Gastroesophageal sphincter (tissue), 4 donors: ENCODE measurements at regions not wholly inside any gene's neighbourhood (a gene's known extent, or its start where the extent isn't known, plus 50 kb on each side); places are given as distances from the start of the nearest gene placed in this dataset.
"Not testable (repeated sequence)": the region's sequence is repeated elsewhere in the genome, so short reads cannot be mapped to it uniquely, and the experiment has no call there.

Experiments
- ATAC-seq: fragments of 150-250 bp; one replicate; pipeline ENCODE4 v1.9.1; 2016; ENCODE audit warnings: mild to moderate bottlenecking, moderate library complexity
- H3K27ac ChIP-seq, 4 donors: fragments of 200-600 bp; sonication (generic) in 3 of 4; 1 replicate in 3 of 4; 2 replicates in 1 of 4; pipeline ENCODE4 v1.5.1; 2016 to 2019
- H3K27me3 ChIP-seq: fragments of 200-600 bp; sonication (generic); one replicate; pipeline ENCODE4 v1.5.1; 2019
- H3K36me3 ChIP-seq, 2 donors: fragments of 200-600 bp; sonication (generic); one replicate each; pipeline ENCODE4 v1.5.1; 2019; ENCODE audit warnings: control low read depth in 1 of 2
- H3K4me1 ChIP-seq, 3 donors: fragments of 200-600 bp; sonication (generic); 1 replicate in 2 of 3; 2 replicates in 1 of 3; pipeline ENCODE4 v1.5.1; 2016 to 2019; ENCODE audit warnings: control low read depth in 2 of 3
- H3K4me3 ChIP-seq, 2 donors: fragments of 200-600 bp; sonication (generic); one replicate each; pipeline ENCODE4 v1.5.1; 2019; ENCODE audit warnings: mild to moderate bottlenecking in 1 of 2, moderate library complexity in 1 of 2
- H3K9me3 ChIP-seq, 3 donors: fragments of 200-600 bp; sonication (generic); one replicate each; pipeline ENCODE4 v1.5.1; 2017 to 2019; ENCODE audit warnings: control low read depth in 2 of 3
- EP300 ChIP-seq: sonication (generic); formaldehyde crosslinking; IDR thresholded peaks from one replicate; pipeline ENCODE4 v1.6.1; 2017; ENCODE audit warnings: antibody characterized with exemption, mild to moderate bottlenecking
- POLR2A ChIP-seq, 2 donors: fragments of 450-650 bp; IDR thresholded peaks; one replicate each; pipeline ENCODE4 v1.6.1; 2017; ENCODE audit warnings: antibody characterized with exemption in 2 of 2, mild to moderate bottlenecking in 2 of 2, moderate library complexity in 1 of 2
- POLR2AphosphoS5 ChIP-seq: sonication (generic); formaldehyde crosslinking; IDR thresholded peaks from one replicate; pipeline ENCODE4 v1.6.1; 2017; ENCODE audit warnings: antibody characterized with exemption
- WGBS, 2 donors: methylation state at CpG; one replicate each; pipeline ENCODE4 v1.1.5; 2018; ENCODE audit warnings: low coverage in 1 of 2; 5-methylcytosine and 5-hydroxymethylcytosine counted together
- TF ChIP-seq, protein P1 (sequence below), 4 experiments: fragments of 200-600 bp in 2 of 4; fragments of 450-650 bp in 2 of 4; sonication (generic) in 1 of 4; IDR thresholded peaks; one replicate each; pipeline ENCODE4 v1.5.1; 2017 to 2019; ENCODE audit warnings: antibody characterized with exemption in 4 of 4, mild to moderate bottlenecking in 2 of 4, moderate library complexity in 2 of 4

- 24 to 41% methylated on average over 3 of the region's 3 CpGs for WGBS, 2 donors
- no peak for ATAC-seq
- no peaks in the 10 kb centered on the region for H3K9me3 ChIP-seq
- H3K36me3 ChIP-seq, result no peaks in the 10 kb centered on the region
- H3K27me3 ChIP-seq, result no peaks in the 10 kb centered on the region
- no peak for TF ChIP-seq POLR2A (IDR thresholded peaks at IDR 0.05)
- TF ChIP-seq, protein P1, sequence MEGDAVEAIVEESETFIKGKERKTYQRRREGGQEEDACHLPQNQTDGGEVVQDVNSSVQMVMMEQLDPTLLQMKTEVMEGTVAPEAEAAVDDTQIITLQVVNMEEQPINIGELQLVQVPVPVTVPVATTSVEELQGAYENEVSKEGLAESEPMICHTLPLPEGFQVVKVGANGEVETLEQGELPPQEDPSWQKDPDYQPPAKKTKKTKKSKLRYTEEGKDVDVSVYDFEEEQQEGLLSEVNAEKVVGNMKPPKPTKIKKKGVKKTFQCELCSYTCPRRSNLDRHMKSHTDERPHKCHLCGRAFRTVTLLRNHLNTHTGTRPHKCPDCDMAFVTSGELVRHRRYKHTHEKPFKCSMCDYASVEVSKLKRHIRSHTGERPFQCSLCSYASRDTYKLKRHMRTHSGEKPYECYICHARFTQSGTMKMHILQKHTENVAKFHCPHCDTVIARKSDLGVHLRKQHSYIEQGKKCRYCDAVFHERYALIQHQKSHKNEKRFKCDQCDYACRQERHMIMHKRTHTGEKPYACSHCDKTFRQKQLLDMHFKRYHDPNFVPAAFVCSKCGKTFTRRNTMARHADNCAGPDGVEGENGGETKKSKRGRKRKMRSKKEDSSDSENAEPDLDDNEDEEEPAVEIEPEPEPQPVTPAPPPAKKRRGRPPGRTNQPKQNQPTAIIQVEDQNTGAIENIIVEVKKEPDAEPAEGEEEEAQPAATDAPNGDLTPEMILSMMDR (IDR thresholded peaks at IDR 0.05), result peak in 1 of 4 experiments; percentile 51
- H3K27ac ChIP-seq, result no peak overlapping the region
- H3K4me3 ChIP-seq, result no peak overlapping the region
- H3K4me1 ChIP-seq, result no peaks in the 10 kb centered on the region
These were observed 1661.9 kb upstream of the PIK3C3 start for GRCh38 chr18:40292985-40293710.

DNA sequence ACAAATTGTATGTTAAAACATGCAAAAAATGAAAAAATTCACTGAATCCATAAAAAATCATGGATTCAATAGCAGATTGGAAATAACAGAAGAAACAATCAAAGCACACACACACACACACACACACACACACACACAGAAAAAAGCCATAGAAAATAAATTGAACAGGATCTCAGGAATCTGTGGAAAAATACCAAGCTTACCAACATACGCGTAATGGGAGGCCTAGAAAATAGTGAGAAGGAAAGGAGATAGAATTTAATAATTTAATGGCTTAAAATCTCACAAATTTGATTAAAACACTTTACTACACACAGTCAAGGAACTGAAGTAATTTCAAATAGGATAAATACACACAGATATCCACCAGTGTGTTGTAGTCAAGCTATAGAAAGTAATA is 1671.5 kb upstream of the PIK3C3 start:
- WGBS, 2 donors, result 93% methylated on average over 2 of the region's 2 CpGs; no CpG with 5 or more reads in 1 of the 2 donors
- ATAC-seq, result no peak
- Histone ChIP-seq H3K9me3 (no peaks in the 10 kb centered on the region), H3K27me3 (no peaks in the 10 kb centered on the region), H3K36me3 (no peaks in the 10 kb centered on the region), H3K4me1 (no peaks in the 10 kb centered on the region), H3K27ac (no peak overlapping the region), H3K4me3 (no peak overlapping the region)
- no peak for TF ChIP-seq POLR2A (IDR thresholded peaks at IDR 0.05)
- TF ChIP-seq EP300, result no peak
- TF ChIP-seq, protein P1 (IDR thresholded peaks at IDR 0.05), result no peak

- not testable (repeated sequence) for ATAC-seq, H3K4me3 ChIP-seq, H3K9me3 ChIP-seq, H3K36me3 ChIP-seq, H3K4me1 ChIP-seq, H3K27ac ChIP-seq, H3K27me3 ChIP-seq
- WGBS, 2 donors, result 94% methylated on average over 8 of the region's 17 CpGs; no CpG with 5 or more reads in 1 of the 2 donors
These were observed 1673.7 kb upstream of the PIK3C3 start for GRCh38 chr18:40281356-40281755.

GRCh38 chr18:40274618-40275196 is 1680.3 kb upstream of the PIK3C3 start:
- TF ChIP-seq, protein P1 (IDR thresholded peaks at IDR 0.05), result no peak
- TF ChIP-seq EP300 (no peak), POLR2AphosphoS5 (no peak), POLR2A (IDR thresholded peaks at IDR 0.05) (no peak)
- no peaks in the 10 kb centered on the region for H3K27me3 ChIP-seq
- no peak for ATAC-seq
- no peaks in the 10 kb centered on the region for H3K36me3 ChIP-seq
- no peak overlapping the region for H3K4me3 ChIP-seq
- no peak overlapping the region for H3K27ac ChIP-seq
- no peaks in the 10 kb centered on the region for H3K9me3 ChIP-seq
- peaks cover 0 to 9% (median 0%) of the 10 kb centered on the region in 3 donors for H3K4me1 ChIP-seq

DNA sequence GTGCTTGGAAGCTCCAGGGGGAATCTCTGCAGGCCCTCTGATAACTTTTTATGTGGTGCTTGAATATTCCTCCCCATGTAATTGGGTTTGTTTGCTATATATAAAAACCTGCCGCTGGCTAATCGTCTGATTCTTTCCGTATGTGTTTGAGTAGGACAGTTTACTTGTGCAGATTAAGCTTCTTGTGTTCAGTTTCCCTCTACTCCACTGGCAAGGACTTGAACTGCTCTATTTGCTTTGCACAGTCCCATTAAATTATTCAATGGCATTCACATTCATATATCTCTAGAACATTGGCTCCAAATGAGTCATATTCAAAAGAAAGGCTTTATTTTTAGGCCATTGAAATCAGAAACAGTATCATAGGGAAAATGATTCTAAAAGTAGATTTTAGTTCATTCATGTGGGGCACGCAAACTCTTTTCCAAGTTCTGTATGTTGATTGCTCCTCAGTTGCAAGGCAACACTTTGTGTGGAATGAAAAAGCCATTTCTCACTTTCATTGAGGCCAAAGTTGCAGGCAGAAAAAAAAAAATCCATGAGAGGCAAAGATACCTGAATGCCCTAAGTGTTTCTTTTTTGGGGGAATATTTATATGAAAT is 1682.3 kb upstream of the PIK3C3 start:
- no peak for ATAC-seq
- peaks cover 0 to 9% (median 0%) of the 10 kb centered on the region in 3 donors for H3K4me1 ChIP-seq
- no peak overlapping the region for H3K4me3 ChIP-seq
- no peak overlapping the region for H3K27ac ChIP-seq
- 16 to 34% methylated on average over 2 to 3 of the region's 4 CpGs for WGBS, 2 donors
- no peaks in the 10 kb centered on the region for H3K27me3 ChIP-seq
- TF ChIP-seq POLR2AphosphoS5, result no peak
- TF ChIP-seq EP300, result no peak
- TF ChIP-seq, protein P1 (IDR thresholded peaks at IDR 0.05), result no peak
- no peak for TF ChIP-seq POLR2A (IDR thresholded peaks at IDR 0.05)
- no peaks in the 10 kb centered on the region for H3K36me3 ChIP-seq
- H3K9me3 ChIP-seq, result no peaks in the 10 kb centered on the region
